Prostate gland (tissue), 2 donors: ENCODE measurements at regions not wholly inside any gene's neighbourhood (a gene's known extent, or its start where the extent isn't known, plus 50 kb on each side); places are given as distances from the start of the nearest gene placed in this dataset.

Source experiments
- CTCF ChIP-seq, 4 experiments: fragments of 200-600 bp in 2 of 4; fragments of 450-650 bp in 2 of 4; sonication (generic) in 2 of 4; IDR thresholded peaks; 1 replicate in 3 of 4; 2 replicates in 1 of 4; pipeline ENCODE4 v1.5.1; 2016 to 2019; ENCODE audit warnings: antibody characterized with exemption in 4 of 4, mild to moderate bottlenecking in 2 of 4, moderate library complexity in 2 of 4
- POLR2AphosphoS5 ChIP-seq: sonication (generic); formaldehyde crosslinking; IDR thresholded peaks from one replicate; pipeline ENCODE4 v1.6.1; 2017; ENCODE audit warnings: antibody characterized with exemption

DNA sequence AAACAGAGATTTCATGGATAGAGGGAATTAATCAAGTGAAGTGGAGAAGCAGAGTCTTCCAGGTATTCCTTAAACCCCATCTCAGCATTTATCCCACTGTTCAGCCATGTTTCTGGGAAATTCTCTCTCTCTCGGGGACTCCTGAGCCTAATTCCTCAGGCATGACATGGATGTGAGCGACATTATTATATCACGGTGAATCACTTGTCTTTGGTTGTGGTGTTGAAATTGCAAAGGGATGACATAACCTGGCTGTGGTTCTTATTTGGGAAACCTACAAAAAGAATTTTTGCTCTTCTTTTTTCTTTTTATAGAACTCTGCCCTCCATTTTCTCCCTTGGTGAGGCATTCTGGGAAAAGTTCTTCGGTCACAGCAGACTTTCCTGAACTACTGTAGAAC is 457.9 kb upstream of the PTGER4 start:
- TF ChIP-seq CTCF (IDR thresholded peaks at IDR 0.05) (no peak), POLR2AphosphoS5 (no peak)
